ENCODE measurements at regions not wholly inside any gene's neighbourhood (a gene's known extent, or its start where the extent isn't known, plus 50 kb on each side); places are given as distances from the start of the nearest gene placed in this dataset.

DNA sequence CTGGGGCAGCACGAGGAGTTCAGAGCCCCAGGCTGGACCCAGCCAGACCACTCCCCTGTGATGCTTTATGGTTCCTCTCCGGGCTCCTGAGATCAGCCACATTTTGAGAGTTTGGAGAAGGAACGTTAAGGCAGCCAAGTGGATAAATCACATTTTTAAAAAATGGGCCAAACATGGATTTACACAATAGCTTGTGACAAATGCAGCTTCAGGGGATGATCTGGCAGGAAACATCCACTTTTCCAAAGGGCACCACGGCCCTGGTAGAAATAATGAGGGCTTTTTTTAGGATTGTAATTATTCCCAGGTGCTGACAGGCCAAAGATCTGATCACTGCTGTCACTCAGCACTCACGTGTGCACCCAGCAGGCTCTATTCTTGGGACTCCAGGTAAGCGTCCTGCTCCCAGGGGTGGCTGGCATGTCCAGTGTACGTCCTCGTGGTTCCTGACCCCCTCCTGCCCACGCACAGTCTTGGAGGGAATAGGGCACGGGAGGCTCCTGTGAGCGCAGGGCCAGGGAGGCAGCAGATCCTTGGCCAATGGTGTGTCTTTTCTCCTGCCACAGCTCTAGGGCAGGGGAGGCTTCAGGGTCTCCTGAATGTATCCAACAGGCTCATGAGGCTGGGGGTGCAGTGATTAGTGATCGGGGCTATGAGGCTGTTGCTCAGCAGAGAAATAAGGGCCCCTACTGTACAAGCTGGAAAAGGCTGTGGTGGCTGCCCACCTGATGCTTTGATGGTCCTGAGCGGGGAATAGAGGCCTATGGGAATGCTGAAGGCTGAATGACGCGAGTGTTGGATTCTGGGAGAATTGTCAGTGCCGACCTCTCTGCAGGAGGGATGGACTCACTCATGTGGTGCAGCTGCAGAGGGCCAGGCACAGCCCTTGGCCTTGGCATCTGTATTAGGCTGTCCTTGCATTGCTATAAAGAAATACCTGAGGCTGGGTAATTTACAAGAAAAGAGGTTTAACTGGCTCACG lies 415.7 kb downstream of the PTPRU start:
- intact Hi-C loops (cut with DNase I) = no loop called here

DNA sequence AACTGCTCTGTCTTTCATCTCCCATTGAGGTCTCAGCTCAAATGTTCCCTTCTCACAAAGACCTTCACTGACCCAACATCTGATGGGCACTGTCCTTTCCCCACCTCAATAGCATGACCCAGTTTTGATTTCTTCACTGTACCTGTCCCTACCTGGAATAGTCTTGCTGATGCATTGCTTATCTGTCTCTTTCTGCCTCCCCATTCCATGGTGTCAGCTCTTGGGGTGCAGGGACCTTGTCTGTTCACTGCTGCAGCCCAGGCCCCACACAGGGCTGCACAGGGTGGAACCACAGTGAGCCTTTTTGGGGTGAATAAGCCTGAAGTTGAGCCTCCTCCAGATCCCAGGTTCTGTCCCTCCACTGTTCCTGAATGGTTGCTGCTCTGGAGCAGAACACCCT lies 414.9 kb downstream of the PTPRU start:
- intact Hi-C loops (cut with DNase I) = no loop called here
- DNase-seq = peak in 2 of 42 donors; percentile 12 to 29

More for the DNA sequence above, 415.7 kb downstream of the PTPRU start:
- peak in 7 of 42 donors; percentile 7 to 32 (median 19) for DNase-seq

DNA sequence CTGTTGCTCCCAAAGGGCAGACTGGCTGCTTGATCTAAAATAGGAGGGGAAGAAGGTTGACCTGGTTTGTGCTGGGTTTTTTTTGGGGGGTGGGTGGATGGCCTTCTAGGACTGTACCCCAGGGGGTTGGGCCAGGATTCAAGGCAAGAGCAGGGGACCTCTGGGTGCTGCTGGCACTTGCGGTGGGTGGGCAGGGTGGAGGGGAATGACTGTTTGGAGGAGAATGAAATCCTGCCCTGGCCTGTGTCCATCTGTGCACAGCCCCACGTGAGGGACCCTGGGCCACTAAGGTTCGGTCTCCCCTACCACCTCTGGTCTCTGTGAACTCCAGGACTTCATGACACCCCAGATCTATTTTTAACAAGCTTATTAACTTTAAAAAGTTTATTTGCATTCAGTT lies 414.2 kb downstream of the PTPRU start:
- peak in 5 of 42 donors; percentile 9 to 37 (median 30) for DNase-seq
- intact Hi-C loops (cut with DNase I) = no loop called here

DNA sequence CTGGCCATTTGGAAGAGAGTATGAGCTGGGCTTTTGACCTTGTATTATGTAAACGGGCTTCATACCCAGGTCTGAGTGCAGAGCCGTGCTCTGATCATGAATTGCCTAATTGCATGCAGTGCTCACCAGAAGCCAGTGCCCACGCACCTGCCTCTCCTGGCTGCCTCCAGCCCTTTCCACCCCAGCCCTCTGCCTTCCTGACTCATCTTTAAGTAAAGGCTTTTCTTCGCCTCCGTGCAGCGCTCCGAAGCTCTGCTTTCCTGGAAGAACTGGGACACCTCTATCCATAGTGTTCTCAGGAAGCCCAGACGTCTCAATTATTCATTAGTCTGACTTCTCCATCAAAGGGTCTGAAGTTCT lies 413.7 kb downstream of the PTPRU start:
- intact Hi-C loops (cut with DNase I) = no loop called here
- DNase-seq = peak; percentile 21 to 92 (median 72)

DNA sequence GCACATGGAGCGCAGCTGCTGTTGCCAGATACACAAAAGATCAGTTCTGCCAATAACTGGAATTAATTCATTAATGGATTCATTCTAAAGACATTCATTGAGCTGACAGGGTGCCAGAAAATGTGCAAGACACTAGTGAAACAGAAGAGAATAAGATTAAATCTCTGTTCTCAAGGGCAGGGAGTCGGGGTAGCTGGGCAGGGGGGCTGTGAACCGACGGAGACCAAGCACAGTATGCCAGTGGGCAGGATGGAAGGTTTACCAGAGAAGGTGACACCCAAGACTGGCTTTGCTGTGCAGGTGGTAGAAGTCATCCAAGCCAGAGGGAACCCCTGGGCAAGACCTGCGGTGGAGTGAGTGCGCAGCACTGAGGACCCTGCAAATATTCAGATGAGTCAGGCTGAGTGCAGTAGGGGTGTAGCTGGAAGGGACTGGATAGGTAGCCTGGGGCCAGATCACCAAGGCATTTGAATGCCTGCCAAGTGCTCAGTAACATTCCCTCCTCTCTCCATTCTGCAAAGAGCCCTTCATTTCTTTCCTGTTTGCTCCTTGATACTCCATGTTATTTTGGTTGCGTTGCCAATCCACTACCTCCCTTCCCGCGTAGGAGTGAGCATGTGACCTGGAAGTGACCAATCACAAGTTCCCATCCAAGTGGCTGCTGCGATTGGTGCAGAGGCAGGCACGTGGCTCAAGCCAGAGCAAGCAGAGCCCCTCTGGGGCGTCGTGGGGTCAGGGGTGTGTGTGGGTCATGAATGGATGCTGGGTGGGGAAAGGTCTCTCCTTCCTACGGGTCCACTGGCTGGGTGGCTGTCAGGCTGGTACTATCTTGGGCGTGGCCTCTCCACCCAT lies 413.1 kb downstream of the PTPRU start:
- intact Hi-C loops (cut with DNase I) = no loop called here
- peak in 9 of 42 donors; percentile 10 to 44 (median 29) for DNase-seq

DNA sequence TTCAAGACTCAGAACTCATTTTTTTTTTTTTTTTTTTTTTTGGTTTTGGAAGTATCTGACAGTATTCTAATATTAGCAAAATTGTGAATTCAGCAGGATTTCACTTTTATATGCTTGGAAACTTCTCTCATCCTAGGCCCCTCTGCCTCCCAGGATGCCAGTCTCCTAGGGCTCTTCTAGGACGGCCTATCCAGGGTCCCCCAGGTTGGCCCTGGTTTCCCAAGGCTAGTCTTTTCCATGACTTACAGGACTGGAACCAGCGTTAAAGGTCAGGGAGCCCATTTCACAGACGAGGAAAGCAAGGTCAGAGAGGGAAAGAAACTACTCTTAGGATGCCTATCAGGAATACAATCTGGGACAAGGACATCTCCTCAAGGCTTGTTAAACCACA lies 412.5 kb downstream of the PTPRU start:
- peak in 6 of 42 donors; percentile 11 to 37 (median 23) for DNase-seq
- intact Hi-C loops (cut with DNase I) = no loop called here

DNA sequence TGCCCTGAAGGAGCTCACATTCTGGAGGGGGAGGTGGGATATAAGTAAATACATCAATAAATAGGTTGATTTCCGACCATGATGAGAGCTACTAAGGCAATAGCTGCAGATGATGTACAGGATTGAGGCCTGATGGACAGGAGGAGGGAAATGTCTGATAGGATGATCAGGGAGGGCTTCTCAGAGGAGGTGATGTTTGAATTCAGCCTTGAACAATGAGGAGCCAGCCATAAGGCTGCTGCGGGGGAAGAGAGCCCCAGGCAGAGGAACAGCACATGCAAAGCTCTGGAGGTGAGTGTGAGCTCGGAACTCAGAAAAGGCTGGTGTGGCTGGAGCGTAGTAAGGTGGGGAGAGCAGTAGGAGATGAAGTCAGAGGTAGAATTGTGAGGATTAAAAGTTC lies 411.7 kb downstream of the PTPRU start:
- intact Hi-C loops (cut with DNase I) = no loop called here
- peak in 5 of 42 donors; percentile 2 to 29 (median 13) for DNase-seq

DNA sequence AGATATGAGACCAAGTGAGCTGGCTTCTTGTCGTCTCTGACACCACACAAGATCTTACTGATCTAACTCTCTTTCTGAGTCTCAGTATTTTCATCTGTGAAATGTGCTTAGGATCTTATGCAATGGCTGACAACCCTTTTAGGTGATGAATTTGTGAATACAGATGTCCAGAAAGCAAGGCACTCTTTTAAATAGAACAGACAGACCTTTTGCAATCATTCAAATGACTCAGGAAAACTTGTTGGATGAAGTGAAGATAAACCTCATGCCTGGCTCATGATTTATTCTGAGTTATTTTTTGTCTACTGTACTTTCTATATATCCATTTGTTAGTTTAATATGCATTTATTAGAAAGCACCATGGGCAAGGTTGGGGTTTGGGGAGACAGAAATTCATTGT lies 411.3 kb downstream of the PTPRU start:
- intact Hi-C loops (cut with DNase I) = no loop called here
- no peak for DNase-seq

DNA sequence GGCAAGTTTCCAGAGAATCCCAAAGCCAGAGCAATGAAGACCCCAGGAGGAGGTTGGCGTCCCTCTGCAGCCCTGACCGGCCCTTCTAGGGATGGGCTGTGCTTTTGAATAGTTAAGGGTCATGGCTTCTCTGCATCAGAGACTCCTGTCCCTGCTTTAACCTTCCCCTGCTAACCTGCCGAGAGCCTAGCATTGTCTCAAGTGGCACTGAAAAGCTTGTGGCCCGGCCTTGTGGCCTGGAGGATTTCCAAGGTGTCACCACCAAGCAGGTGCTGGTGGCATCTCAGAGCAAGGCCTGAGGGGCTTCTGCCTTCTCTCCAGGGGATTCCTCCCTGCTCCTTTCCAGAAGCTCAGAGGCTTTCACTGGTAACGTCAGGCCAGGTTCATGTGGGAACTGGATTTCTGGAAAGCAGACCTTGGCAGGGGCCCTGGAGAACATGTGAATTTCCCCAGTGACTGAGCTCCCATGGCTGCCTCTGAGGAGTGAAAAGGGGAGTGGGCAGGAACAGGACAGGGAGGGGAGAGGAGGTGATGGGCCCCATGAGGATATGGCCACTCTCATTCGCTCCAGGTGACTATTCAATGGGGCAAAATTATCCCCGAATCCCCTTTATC lies 409.9 kb downstream of the PTPRU start:
- peak in 5 of 42 donors; percentile 5 to 32 (median 21) for DNase-seq
- intact Hi-C loops (cut with DNase I) = no loop called here

DNA sequence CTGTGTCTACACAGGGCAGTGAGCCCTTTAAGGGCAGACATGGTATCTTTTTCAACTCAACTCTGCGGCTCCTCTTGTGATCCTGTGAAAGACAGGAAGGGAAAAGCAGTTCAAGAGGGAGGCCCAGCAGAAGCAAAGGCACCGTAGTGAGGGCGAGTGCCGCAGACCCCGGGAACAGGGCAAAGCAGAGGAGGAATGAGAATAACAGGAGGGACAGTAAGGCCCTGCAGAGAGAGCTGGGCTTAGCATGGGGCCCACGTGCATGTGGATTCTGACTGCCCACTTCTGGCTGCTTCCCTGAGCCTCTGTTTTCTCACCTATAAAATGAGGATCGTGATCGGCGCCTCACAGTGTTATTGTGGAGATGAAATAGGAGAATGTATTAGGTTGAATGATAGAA lies 409.3 kb downstream of the PTPRU start:
- DNase-seq = peak in 4 of 42 donors; percentile 14 to 33 (median 32)

DNA sequence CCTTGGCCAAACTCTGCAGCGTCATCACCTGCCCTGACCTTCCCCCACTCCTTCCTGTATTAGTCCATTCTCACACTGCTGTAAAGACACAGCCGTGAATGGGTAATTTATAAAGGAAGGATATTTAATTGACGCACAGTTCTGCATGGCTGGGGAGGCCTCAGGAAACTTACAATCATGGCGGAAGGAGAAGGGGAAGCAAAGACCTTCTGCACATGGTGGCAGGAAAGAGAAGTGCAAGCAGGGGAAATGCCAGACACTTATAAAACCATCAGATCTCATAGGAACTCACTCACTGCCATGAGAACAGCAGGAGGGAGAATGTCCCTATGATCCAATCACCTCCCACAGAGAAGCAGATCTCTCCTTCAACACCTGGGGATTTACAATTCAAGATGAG lies 408.5 kb downstream of the PTPRU start:
- intact Hi-C loops (cut with DNase I) = no loop called here

More for the DNA sequence above, 409.3 kb downstream of the PTPRU start:
- intact Hi-C loops (cut with DNase I) = no loop called here

DNA sequence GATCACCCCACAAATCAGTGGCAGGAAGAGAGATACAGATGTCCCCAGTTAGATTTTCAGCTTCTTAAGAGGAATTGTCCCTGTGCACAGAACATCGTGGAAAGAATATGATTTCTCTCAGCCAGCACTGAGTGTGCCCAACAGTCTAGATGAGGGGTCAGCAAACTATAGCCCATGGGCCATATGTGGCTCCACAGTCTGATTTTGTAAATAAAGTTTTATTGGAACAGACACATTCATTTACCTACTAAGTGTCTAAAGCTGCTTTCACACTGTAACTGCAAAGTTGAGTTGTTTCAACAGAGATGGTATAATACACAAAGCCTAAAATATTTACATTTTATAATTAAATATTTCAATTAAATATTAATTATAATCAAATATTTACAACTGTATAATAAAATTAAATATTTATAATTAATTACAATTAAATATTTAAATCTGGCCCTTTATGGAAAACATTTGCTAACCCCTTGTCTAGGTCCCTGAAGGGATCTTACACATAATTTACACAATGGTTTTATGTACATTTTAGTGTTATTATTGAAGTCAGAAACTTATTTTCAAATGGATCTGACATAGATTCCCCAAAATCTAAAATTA lies 407.6 kb downstream of the PTPRU start:
- peak in 3 of 42 donors; percentile 7 to 25 (median 19) for DNase-seq

More for the DNA sequence above, 408.5 kb downstream of the PTPRU start:
- peak in 5 of 42 donors; percentile 0 to 20 (median 13) for DNase-seq

DNA sequence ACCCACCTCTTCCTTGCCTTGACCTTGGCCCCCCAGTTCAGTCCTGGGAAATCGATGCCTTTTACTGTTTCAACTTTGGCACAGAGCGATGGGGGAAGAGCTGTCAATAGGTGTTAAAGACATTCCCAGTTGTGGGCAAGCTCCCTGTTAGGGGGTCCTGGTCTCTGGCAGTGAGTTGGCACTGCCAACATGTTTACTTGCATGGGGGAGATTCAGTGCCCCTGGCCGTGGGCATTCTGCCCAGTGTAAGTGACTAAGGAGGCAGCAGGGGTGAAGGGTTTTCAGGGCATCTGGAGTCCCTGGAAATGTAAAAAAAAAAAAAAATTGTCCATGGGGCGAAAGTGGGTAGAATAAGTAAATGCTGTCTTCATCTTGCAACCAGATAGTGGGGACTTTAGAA lies 407.0 kb downstream of the PTPRU start:
- intact Hi-C loops (cut with DNase I) = no loop called here
- peak in 5 of 42 donors; percentile 10 to 29 (median 23) for DNase-seq

More for the DNA sequence above, 407.6 kb downstream of the PTPRU start:
- intact Hi-C loops (cut with DNase I) = no loop called here

DNA sequence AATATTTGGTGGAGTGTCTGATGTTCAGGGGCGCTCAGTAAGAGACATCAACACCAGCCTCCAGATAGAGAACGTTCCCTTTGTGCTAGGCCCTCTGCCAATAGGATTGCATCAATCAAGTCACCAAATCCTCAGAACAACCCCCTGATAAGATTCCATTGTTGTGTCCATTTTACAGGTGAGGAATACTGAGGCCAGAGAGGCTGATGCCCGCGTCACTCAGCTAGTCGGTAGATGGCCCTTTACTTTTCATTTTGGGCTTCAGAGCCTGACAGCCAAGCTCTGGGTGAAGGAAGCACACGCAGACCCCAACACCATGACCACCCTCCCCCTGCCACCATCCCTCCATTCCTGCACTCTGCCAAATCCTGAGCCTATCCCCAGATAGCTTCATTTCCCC lies 406.2 kb downstream of the PTPRU start:
- peak in 4 of 42 donors; percentile 2 to 19 (median 11) for DNase-seq
- intact Hi-C loops (cut with DNase I) = no loop called here

DNA sequence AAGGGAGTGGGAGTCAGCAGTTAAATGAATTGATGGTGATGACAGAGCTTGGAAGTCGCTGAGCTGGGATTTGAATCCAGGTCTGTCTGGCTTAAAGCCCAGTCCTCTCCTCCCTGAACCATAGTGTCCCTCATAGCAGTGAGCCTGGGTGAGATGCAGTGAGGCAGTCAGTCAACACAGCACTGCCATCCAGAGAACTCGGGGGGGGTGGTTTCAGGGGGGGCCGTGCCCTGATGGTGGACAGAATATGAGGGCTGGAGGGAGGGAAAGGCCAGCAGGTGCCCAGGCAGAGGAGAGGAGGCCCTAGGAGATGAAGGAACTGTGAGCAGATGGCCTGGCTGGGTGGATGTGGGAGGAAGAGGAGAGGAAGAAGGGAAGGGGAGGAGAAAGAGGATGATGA lies 405.6 kb downstream of the PTPRU start:
- DNase-seq = peak in 3 of 42 donors; percentile 2 to 8 (median 5)
- intact Hi-C loops (cut with DNase I) = no loop called here

DNA sequence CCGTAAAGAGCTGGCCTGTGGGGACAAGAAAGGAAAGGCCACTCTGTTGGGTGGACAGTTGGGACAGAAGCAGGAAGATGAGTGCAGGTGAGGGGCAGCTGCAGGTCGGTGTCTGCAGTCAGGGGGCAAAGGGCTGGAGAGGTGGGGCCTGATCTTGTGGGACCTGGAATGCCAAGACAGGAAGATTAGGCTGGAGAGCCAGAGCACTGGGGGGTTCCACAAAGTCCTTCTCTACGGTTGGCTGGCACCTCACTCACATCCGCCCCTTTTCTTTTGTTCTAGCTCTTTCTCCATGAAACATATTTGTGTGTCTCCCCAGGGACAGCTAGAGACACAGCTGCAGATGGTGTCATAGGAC lies 404.1 kb downstream of the PTPRU start:
- peak in 2 of 42 donors; percentile 28 to 33 for DNase-seq
- intact Hi-C loops (cut with DNase I) = no loop called here

DNA sequence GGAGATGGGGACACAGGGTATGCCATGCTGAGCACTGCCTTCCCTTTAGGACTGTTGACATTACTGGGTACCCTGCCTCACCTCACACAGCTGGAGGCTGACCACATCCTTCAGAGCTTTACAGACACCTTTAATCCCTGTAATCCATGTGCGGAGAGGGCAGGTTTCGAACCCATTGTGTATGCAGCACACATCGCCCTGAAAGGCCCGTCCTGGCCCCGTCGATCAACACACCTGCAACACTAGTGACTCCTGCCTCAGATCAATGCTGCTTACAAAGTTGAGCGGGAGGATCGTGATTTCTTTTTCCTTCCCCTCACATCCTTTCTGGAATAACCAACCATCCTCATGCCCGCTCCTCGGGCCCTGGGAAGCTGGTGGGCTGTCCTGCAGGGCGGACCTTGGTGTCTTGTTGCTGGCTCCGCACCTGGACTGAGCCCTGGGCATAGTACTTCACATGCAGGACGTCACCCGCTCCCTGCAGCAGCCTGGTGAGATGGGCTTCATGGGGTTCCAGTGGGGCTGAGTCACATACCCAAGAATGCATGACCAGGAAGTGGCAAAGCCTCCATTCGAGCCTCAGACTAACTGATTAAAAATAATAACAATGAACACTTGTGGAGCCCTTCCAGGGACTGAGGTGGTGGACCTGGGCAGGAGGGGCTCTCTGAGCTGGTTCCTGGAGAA lies 403.6 kb downstream of the PTPRU start:
- peak in 4 of 42 donors; percentile 30 to 34 (median 31) for DNase-seq
- intact Hi-C loops (cut with DNase I) = no loop called here

DNA sequence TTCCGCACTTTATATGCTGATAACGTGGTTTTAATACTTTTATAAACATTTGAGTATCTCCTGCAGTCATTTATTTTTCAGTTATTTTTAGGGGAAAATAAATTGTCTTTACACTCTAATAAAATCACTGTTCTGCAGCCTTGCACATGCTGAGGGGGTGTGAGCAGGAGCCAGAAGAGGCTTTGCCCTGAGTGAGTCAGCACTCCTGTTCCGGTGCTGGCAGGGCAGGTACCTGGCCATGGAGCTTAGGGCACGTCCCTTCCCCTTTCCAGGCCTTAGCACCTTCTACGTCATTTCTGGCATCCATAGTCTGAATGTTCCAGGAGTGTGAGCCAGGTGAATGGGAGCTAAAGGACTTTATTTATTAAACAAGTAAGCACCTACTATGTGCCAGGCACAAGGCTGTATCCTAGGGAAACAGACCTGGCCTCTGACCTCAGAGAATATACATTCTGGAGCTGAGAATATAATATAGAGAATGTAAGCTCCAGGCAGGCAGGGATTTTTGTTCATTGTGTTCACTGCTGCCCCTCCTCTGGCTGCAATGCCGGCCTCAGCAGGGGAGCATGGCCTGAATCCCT lies 402.9 kb downstream of the PTPRU start:
- intact Hi-C loops (cut with DNase I) = no loop called here
- DNase-seq = peak in 4 of 42 donors; percentile 21 to 40 (median 36)

Data from head of caudate nucleus (tissue), 42 donors.